Lung (tissue), 11 donors: ENCODE measurements at regions not wholly inside any gene's neighbourhood (a gene's known extent, or its start where the extent isn't known, plus 50 kb on each side); places are given as distances from the start of the nearest gene placed in this dataset.

Experiments used
- ATAC-seq: fragments of 200-7000 bp; cut with Tn5 transposase; one replicate; pipeline ENCODE4 v1.9.1; 2020; ENCODE audit warnings: moderate number of reproducible peaks; ENCODE audit not compliant: insufficient read depth, low FRiP score
- DNase-seq, 3 donors: peaks; one replicate each; pipeline ENCODE4 v3.0.0-alpha.2; 2013 to 2017
- H3K27ac ChIP-seq, 2 donors: one replicate each; pipeline ENCODE4 v1.5.1; 2013; ENCODE audit warnings: mild to moderate bottlenecking in 2 of 2, moderate library complexity in 2 of 2, control low read depth in 1 of 2, inconsistent platforms in 1 of 2, low read depth in 1 of 2, low read length in 1 of 2
- H3K27me3 ChIP-seq, 3 donors: one replicate each; pipeline ENCODE4 v1.5.1; 2013; ENCODE audit warnings: low read length in 2 of 3; ENCODE audit not compliant: control insufficient read depth in 3 of 3, insufficient read depth in 3 of 3
- H3K36me3 ChIP-seq, 4 donors: one replicate each; pipeline ENCODE4 v1.5.1; 2013; ENCODE audit warnings: low read length in 4 of 4, mild to moderate bottlenecking in 1 of 4, moderate library complexity in 1 of 4; ENCODE audit not compliant: control insufficient read depth in 4 of 4, insufficient read depth in 4 of 4
- H3K4me1 ChIP-seq, 5 donors: one replicate each; pipeline ENCODE4 v1.5.1; 2013; ENCODE audit warnings: low read length in 5 of 5, mild to moderate bottlenecking in 2 of 5, moderate library complexity in 1 of 5; ENCODE audit not compliant: control insufficient read depth in 5 of 5, insufficient read depth in 5 of 5
- H3K4me3 ChIP-seq: one replicate; pipeline ENCODE4 v1.5.1; 2013; ENCODE audit warnings: mild to moderate bottlenecking, control low read depth, moderate library complexity
- H3K9ac ChIP-seq, 2 donors: one replicate each; pipeline ENCODE4 v1.5.1; 2013; ENCODE audit warnings: low read length in 2 of 2, control low read depth in 1 of 2; ENCODE audit not compliant: insufficient read depth in 1 of 2
- H3K9me3 ChIP-seq, 4 donors: one replicate each; pipeline ENCODE4 v1.5.1; 2013; ENCODE audit warnings: low read length in 3 of 4, mild to moderate bottlenecking in 1 of 4, moderate library complexity in 1 of 4; ENCODE audit not compliant: control insufficient read depth in 4 of 4, insufficient read depth in 3 of 4
- whole genome bisulfite sequencing, 2 donors: extraction: QIAGEN DNeasy Blood & Tissue Kit; methylation state at CpG; one replicate each; pipeline ENCODE4 v1.1.7; 2013; 5-methylcytosine and 5-hydroxymethylcytosine counted together
- TF ChIP-seq, protein P1 (sequence below): IDR thresholded peaks from 2 replicates; pipeline ENCODE4 v1.5.1; 2012; ENCODE audit warnings: mild to moderate bottlenecking; ENCODE audit errors: control extremely low read depth, extremely low read depth
- donor health status: control.
- donor health status: control.
- donor health status: Bipolar disorder and iron deficiency.
- donor health status: healthy.
- donor health status: DM: yes; HTN: yes; CAD: no.

DNA sequence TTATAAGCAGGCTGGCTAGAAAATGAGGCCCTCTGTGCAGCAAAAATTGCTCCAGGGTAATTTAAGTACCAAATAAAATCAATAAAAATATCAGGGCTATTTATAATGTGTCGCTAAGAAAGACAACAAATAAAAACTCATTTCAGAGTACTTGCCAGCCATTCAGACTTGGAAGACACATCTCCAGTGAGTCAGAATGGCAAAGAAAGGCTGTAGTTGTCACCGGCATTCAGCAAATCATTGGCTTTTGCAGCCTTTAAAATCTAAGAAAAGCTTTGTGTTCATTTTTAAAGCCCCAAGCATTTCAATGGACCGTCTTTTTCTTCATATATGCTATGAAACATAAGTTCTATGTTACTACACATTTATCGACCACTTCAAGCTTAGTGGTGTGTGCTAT is 141.1 kb upstream of the HNMT start:
- H3K9me3 ChIP-seq: no peaks in the 10 kb centered on the region
- H3K9ac ChIP-seq: no peak overlapping the region
- no peak overlapping the region for H3K4me3 ChIP-seq
- no peak overlapping the region for H3K27ac ChIP-seq
- DNase-seq (no peak), ATAC-seq (no peak)
- TF ChIP-seq, protein P1, sequence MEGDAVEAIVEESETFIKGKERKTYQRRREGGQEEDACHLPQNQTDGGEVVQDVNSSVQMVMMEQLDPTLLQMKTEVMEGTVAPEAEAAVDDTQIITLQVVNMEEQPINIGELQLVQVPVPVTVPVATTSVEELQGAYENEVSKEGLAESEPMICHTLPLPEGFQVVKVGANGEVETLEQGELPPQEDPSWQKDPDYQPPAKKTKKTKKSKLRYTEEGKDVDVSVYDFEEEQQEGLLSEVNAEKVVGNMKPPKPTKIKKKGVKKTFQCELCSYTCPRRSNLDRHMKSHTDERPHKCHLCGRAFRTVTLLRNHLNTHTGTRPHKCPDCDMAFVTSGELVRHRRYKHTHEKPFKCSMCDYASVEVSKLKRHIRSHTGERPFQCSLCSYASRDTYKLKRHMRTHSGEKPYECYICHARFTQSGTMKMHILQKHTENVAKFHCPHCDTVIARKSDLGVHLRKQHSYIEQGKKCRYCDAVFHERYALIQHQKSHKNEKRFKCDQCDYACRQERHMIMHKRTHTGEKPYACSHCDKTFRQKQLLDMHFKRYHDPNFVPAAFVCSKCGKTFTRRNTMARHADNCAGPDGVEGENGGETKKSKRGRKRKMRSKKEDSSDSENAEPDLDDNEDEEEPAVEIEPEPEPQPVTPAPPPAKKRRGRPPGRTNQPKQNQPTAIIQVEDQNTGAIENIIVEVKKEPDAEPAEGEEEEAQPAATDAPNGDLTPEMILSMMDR: no peak
- no peaks in the 10 kb centered on the region for H3K36me3 ChIP-seq
- WGBS, 2 donors: 90 to 93% methylated on average over 4 of the region's 4 CpGs
- no peaks in the 10 kb centered on the region for H3K4me1 ChIP-seq
- H3K27me3 ChIP-seq: no peaks in the 10 kb centered on the region

DNA sequence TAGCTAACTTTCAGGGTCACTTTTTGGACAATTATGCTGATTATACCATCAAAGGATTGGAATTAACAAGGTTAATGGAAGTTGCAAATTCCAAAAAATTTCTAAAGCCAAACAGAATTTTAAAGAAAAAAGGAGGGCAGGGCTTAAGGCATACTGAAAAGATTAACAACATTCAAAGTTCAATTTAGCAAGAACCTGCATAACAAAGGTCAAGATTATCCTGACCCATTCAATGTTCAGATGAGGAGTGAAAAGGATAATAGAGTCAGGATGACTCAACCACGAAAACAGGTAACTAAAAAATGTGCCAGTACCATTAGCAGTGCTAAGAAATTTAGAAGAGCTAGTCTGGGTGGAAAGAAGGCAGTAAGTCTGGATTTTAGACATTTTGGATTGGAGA is 139.8 kb upstream of the HNMT start:
- Histone ChIP-seq H3K36me3 (no peaks in the 10 kb centered on the region), H3K4me1 (no peaks in the 10 kb centered on the region), H3K9me3 (no peaks in the 10 kb centered on the region), H3K4me3 (no peak overlapping the region), H3K27ac (no peak overlapping the region), H3K27me3 (no peaks in the 10 kb centered on the region), H3K9ac (no peak overlapping the region)
- TF ChIP-seq, protein P1: no peak
- DNase-seq (no peak), ATAC-seq (no peak)
- WGBS, 2 donors: 76 to 80% methylated on average over 1 of the region's 1 CpG

DNA sequence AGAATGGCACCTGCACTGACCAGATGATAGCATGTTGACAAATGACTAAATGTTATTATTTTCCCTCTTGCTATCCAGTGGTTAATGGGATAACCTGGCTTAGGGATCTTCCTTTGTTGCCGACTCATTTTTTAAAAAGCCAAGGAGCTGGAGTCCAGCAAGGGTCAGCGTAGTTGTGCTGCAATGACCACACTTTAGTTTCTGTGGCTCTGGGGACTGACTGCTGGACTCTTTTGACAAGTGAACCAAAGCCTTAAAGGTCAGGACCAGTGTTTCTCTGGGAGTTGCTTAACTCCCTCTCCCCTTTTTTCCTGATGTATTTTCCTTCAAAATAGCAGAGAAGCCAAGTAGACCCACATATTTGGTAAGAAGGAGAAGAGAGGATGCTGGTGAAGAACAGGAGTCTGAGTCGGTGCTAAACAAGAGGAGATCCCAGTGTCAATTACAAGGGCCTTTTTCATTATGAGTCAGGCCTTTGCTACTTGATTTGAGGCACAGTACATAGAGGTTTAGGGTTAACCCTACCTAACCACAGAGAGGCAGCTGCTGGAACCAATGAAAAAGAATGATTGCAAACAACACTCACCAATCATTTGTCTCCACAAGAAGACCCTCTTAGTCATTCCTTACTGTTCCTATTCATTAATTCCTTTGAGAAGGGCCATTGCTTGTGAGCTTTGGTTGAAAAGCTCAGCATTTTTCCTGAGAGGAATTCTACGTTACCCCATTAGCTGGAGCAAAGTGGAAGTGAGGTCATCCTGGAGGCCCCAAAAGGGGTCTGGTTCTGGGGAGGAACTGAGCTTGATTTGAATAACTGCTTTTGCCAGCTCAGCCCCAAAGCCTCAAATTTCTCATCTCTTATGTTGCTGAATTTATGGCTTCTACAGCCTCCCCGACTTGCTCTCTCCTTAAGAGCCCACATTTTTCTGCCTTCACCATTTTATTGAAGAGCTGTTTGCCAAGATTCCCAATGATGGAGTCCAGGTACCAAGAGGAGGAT is 137.6 kb upstream of the HNMT start:
- no peak overlapping the region for H3K9ac ChIP-seq
- no peak for DNase-seq
- H3K36me3 ChIP-seq: no peaks in the 10 kb centered on the region
- no peaks in the 10 kb centered on the region for H3K27me3 ChIP-seq
- H3K27ac ChIP-seq: no peak overlapping the region
- peaks cover 0 to 1% (median 0%) of the 10 kb centered on the region in 5 donors for H3K4me1 ChIP-seq
- 81 to 83% methylated on average over 5 of the region's 5 CpGs for WGBS, 2 donors
- no peak overlapping the region for H3K4me3 ChIP-seq
- ATAC-seq: no peak
- no peaks in the 10 kb centered on the region for H3K9me3 ChIP-seq
- TF ChIP-seq, protein P1: no peak
